Neural progenitor cell (in vitro differentiated cells): ENCODE measurements at regions not wholly inside any gene's neighbourhood (a gene's known extent, or its start where the extent isn't known, plus 50 kb on each side); places are given as distances from the start of the nearest gene placed in this dataset.

Source experiments
- DNase-seq: peaks from one replicate; pipeline ENCODE4 v3.0.0-alpha.2; 2016; ENCODE audit warnings: low spot score
- H2AFZ ChIP-seq: fragments of 200-600 bp; sonication (generic); replicated peaks from 2 replicates; pipeline ENCODE4 v1.6.1; 2016; ENCODE audit warnings: antibody characterized with exemption
- H3F3A ChIP-seq: fragments of 200-600 bp; sonication (generic); 2 replicates; pipeline ENCODE4 v1.6.1; 2016; ENCODE audit warnings: antibody characterized with exemption, low read depth
- H3K27ac ChIP-seq: fragments of 200-600 bp; sonication (generic); 2 replicates; pipeline ENCODE4 v1.5.1; 2016; ENCODE audit warnings: mild to moderate bottlenecking
- H3K27me3 ChIP-seq: fragments of 200-600 bp; sonication (generic); 2 replicates; pipeline ENCODE4 v1.6.1; 2016; ENCODE audit warnings: mild to moderate bottlenecking, moderate library complexity
- H3K36me3 ChIP-seq: fragments of 200-600 bp; sonication (generic); 2 replicates; pipeline ENCODE4 v1.5.1; 2016
- H3K4me1 ChIP-seq: fragments of 200-600 bp; sonication (generic); 2 replicates; pipeline ENCODE4 v1.6.1; 2016; ENCODE audit warnings: mixed run types
- H3K4me2 ChIP-seq: fragments of 200-600 bp; sonication (generic); 2 replicates; pipeline ENCODE4 v1.6.1; 2016
- H3K4me3 ChIP-seq: fragments of 200-600 bp; sonication (generic); 2 replicates; pipeline ENCODE4 v1.5.1; 2016
- H3K79me2 ChIP-seq: fragments of 200-600 bp; sonication (generic); 2 replicates; pipeline ENCODE4 v1.6.1; 2016; ENCODE audit warnings: low read depth
- H3K9ac ChIP-seq: fragments of 200-600 bp; sonication (generic); 2 replicates; pipeline ENCODE4 v1.6.1; 2016
- H3K9me3 ChIP-seq: fragments of 200-600 bp; sonication (generic); 2 replicates; pipeline ENCODE4 v1.5.1; 2016; ENCODE audit warnings: low read depth
- H4K20me1 ChIP-seq: fragments of 200-600 bp; sonication (generic); 2 replicates; pipeline ENCODE4 v1.6.1; 2016; ENCODE audit warnings: low read depth
- H3K27ac Mint-ChIP-seq: 3 replicates; pipeline ENCODE4 v1.8.0; 2021; ENCODE audit warnings: mixed read lengths
- H3K27me3 Mint-ChIP-seq: 2 replicates; pipeline ENCODE4 v1.8.0; 2022; ENCODE audit warnings: low read depth, mild to moderate bottlenecking, inconsistent platforms, moderate library complexity, mixed read lengths; ENCODE audit not compliant: insufficient read depth
- H3K36me3 Mint-ChIP-seq: 3 replicates; pipeline ENCODE4 v1.8.0; 2021; ENCODE audit warnings: mixed read lengths
- H3K4me1 Mint-ChIP-seq: 3 replicates; pipeline ENCODE4 v1.8.0; 2021; ENCODE audit warnings: mixed read lengths
- H3K4me3 Mint-ChIP-seq: 3 replicates; pipeline ENCODE4 v1.8.0; 2021; ENCODE audit warnings: mild to moderate bottlenecking, moderate library complexity, mixed read lengths
- H3K9me3 Mint-ChIP-seq: 3 replicates; pipeline ENCODE4 v1.8.0; 2020; ENCODE audit warnings: mixed read lengths
- EZH2 ChIP-seq: fragments of 200-600 bp; sonication (generic); IDR thresholded peaks from 2 replicates; pipeline ENCODE4 v1.6.1; 2017; ENCODE audit warnings: antibody characterized with exemption, mild to moderate bottlenecking, moderate library complexity
- EZH2phosphoT487 ChIP-seq: fragments of 200-600 bp; sonication (generic); IDR thresholded peaks from 2 replicates; pipeline ENCODE4 v1.6.1; 2017; ENCODE audit warnings: antibody characterized with exemption
- TF ChIP-seq, protein P1 (sequence below): fragments of 200-600 bp; sonication (generic); IDR thresholded peaks from 2 replicates; pipeline ENCODE4 v1.5.1; 2017; ENCODE audit warnings: antibody characterized with exemption, mild to moderate bottlenecking

DNA sequence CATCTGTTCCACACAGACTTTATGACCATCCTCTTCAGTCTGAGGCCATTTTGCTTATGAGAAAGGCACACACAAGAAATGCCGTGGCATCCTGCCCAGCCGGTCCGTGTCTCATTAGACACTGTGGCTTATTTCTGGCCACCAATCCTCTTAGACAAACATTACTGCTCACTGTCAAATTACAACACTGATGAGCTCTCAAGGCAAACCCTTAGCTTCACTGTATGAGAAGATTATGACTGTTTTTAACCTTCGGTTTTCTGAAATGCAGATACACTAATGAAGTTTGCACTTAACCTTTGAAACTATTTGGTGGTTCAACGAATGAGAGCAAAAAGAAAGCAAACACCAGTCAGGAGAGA, 50.5 kb upstream of the DST start:
- Mint-ChIP-seq H3K36me3 (peaks cover 14% of the 10 kb centered on the region), H3K27ac (no peak overlapping the region), H3K4me1 (peaks cover 22% of the 10 kb centered on the region), H3K4me3 (no peak overlapping the region), H3K27me3 (peaks cover 4% of the 10 kb centered on the region), H3K9me3 (no peaks in the 10 kb centered on the region)
- Histone ChIP-seq H3K9ac (no peak overlapping the region), H2AFZ (no peak overlapping the region), H3K27me3 (no peaks in the 10 kb centered on the region), H3K9me3 (no peaks in the 10 kb centered on the region), H3K4me2 (no peak overlapping the region), H3K4me1 (peaks cover 11% of the 10 kb centered on the region), H3K36me3 (no peaks in the 10 kb centered on the region), H3F3A (peaks cover 13% of the 10 kb centered on the region), H4K20me1 (peaks cover 66% of the 10 kb centered on the region), H3K79me2 (peaks cover 4% of the 10 kb centered on the region), H3K4me3 (no peak overlapping the region), H3K27ac (peak overlapping the region; percentile 38)
- TF ChIP-seq EZH2phosphoT487 (no peak), EZH2 (no peak)
- TF ChIP-seq, protein P1, sequence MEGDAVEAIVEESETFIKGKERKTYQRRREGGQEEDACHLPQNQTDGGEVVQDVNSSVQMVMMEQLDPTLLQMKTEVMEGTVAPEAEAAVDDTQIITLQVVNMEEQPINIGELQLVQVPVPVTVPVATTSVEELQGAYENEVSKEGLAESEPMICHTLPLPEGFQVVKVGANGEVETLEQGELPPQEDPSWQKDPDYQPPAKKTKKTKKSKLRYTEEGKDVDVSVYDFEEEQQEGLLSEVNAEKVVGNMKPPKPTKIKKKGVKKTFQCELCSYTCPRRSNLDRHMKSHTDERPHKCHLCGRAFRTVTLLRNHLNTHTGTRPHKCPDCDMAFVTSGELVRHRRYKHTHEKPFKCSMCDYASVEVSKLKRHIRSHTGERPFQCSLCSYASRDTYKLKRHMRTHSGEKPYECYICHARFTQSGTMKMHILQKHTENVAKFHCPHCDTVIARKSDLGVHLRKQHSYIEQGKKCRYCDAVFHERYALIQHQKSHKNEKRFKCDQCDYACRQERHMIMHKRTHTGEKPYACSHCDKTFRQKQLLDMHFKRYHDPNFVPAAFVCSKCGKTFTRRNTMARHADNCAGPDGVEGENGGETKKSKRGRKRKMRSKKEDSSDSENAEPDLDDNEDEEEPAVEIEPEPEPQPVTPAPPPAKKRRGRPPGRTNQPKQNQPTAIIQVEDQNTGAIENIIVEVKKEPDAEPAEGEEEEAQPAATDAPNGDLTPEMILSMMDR = no peak
- no peak for DNase-seq

DNA sequence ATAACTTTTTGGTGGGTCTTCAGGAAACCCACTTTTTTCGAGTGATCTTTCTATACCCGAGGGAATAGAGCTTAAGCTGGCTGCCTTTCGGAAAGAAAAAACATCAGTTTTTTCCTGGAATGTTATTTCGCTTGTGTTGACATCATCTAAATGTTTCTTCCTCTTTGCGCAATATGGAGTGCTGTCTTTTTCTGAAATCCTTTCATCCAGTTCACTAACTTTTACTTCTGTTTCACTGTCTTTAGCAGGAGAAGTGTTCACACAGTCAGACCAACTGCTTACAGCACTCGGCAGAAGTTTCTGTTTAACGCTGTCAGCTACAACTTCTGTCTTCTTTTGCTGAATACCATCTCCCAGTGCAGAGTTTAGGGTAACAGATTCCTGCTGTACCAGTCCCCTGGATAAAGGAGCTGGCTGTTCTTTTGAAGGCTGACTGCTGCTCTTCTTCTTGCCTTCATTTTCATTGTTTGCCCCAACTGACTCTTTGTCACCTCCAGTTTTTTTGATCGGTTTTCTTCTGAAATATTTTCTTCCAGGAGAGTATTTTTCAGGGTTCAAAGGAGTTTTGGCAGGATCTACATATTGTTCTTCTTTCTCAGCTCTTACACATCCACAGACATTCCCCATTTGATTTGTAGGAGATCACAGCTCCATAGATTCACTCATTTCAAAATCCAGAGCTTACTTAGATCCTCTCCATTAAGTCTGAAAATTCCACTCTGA, 50.0 kb upstream of the DST start:
- Histone ChIP-seq H3F3A (peaks cover 13% of the 10 kb centered on the region), H3K4me2 (no peak overlapping the region), H3K9ac (no peak overlapping the region), H2AFZ (no peak overlapping the region), H3K79me2 (peaks cover 8% of the 10 kb centered on the region), H3K4me1 (peaks cover 8% of the 10 kb centered on the region), H3K36me3 (no peaks in the 10 kb centered on the region), H3K4me3 (no peak overlapping the region), H4K20me1 (peaks cover 63% of the 10 kb centered on the region), H3K27ac (no peak overlapping the region), H3K27me3 (no peaks in the 10 kb centered on the region), H3K9me3 (no peaks in the 10 kb centered on the region)
- H3K27ac Mint-ChIP-seq = no peak overlapping the region
- H3K36me3 Mint-ChIP-seq = peaks cover 14% of the 10 kb centered on the region
- peaks cover 22% of the 10 kb centered on the region for H3K4me1 Mint-ChIP-seq
- DNase-seq = no peak
- H3K9me3 Mint-ChIP-seq = no peaks in the 10 kb centered on the region
- no peak overlapping the region for H3K4me3 Mint-ChIP-seq
- TF ChIP-seq EZH2 (no peak), EZH2phosphoT487 (no peak)
- TF ChIP-seq, protein P1 = no peak
- H3K27me3 Mint-ChIP-seq = peaks cover 4% of the 10 kb centered on the region
